C4-2B (cell line): ENCODE measurements at regions not wholly inside any gene's neighbourhood (a gene's known extent, or its start where the extent isn't known, plus 50 kb on each side); places are given as distances from the start of the nearest gene placed in this dataset.

ENCODE experiments used
- CTCF ChIP-seq: fragments of 450-650 bp; conservative IDR thresholded peaks from 2 replicates; pipeline ENCODE4 v1.5.1; 2017; ENCODE audit warnings: mild to moderate bottlenecking
- ZFX ChIP-seq: fragments of 450-650 bp; IDR thresholded peaks from 2 replicates; pipeline ENCODE4 v1.6.1; 2017

GRCh38 chr3:72162649-72163184, 377.8 kb upstream of the PROK2 start:
- TF ChIP-seq CTCF, result no peak
- no peak for TF ChIP-seq ZFX
